H1 (cell line): ENCODE measurements at regions not wholly inside any gene's neighbourhood (a gene's known extent, or its start where the extent isn't known, plus 50 kb on each side); places are given as distances from the start of the nearest gene placed in this dataset.

ENCODE experiments used
- BCL11A ChIP-seq, 2 experiments: IDR thresholded peaks; one replicate each; pipeline ENCODE4 v1.6.1; 2011; ENCODE audit warnings: low read depth in 2 of 2, low read length in 2 of 2, mild to moderate bottlenecking in 2 of 2
- EP300 ChIP-seq, 2 experiments: IDR thresholded peaks; 1 replicate in 1 of 2; 2 replicates in 1 of 2; pipeline ENCODE4 v1.6.1; 2011 to 2012; ENCODE audit warnings: low read depth in 2 of 2, low read length in 2 of 2, mild to moderate bottlenecking in 2 of 2, borderline replicate concordance in 1 of 2, inconsistent platforms in 1 of 2, moderate library complexity in 1 of 2
- TF ChIP-seq, protein P1 (sequence below): fragments of 300-600 bp; sonication (generic); IDR thresholded peaks from 2 replicates; pipeline ENCODE4 v1.7.1; 2012; ENCODE audit warnings: low read length, moderate library complexity, mild to moderate bottlenecking, inconsistent platforms; ENCODE audit not compliant: insufficient replicate concordance

DNA sequence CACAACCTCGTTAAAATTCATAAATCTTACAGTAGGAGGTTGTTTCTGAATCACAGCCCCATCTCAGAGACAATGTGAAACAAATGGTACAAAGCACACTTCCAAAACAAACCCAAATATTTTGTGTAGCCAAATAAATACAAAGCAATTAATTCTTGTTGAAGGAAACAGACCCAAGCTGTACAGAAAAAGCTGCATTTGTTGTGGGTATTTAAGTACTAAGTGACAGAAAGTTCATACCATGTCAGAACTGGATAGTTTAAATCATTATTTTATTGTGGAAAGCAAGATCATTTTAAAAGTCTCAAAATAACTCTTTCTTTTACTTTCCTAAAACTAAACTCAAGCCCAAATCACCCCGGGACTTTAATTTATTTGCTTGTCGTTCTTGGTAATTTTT, 570.7 kb downstream of the ELAVL2 start (continued):
- TF ChIP-seq, protein P1, sequence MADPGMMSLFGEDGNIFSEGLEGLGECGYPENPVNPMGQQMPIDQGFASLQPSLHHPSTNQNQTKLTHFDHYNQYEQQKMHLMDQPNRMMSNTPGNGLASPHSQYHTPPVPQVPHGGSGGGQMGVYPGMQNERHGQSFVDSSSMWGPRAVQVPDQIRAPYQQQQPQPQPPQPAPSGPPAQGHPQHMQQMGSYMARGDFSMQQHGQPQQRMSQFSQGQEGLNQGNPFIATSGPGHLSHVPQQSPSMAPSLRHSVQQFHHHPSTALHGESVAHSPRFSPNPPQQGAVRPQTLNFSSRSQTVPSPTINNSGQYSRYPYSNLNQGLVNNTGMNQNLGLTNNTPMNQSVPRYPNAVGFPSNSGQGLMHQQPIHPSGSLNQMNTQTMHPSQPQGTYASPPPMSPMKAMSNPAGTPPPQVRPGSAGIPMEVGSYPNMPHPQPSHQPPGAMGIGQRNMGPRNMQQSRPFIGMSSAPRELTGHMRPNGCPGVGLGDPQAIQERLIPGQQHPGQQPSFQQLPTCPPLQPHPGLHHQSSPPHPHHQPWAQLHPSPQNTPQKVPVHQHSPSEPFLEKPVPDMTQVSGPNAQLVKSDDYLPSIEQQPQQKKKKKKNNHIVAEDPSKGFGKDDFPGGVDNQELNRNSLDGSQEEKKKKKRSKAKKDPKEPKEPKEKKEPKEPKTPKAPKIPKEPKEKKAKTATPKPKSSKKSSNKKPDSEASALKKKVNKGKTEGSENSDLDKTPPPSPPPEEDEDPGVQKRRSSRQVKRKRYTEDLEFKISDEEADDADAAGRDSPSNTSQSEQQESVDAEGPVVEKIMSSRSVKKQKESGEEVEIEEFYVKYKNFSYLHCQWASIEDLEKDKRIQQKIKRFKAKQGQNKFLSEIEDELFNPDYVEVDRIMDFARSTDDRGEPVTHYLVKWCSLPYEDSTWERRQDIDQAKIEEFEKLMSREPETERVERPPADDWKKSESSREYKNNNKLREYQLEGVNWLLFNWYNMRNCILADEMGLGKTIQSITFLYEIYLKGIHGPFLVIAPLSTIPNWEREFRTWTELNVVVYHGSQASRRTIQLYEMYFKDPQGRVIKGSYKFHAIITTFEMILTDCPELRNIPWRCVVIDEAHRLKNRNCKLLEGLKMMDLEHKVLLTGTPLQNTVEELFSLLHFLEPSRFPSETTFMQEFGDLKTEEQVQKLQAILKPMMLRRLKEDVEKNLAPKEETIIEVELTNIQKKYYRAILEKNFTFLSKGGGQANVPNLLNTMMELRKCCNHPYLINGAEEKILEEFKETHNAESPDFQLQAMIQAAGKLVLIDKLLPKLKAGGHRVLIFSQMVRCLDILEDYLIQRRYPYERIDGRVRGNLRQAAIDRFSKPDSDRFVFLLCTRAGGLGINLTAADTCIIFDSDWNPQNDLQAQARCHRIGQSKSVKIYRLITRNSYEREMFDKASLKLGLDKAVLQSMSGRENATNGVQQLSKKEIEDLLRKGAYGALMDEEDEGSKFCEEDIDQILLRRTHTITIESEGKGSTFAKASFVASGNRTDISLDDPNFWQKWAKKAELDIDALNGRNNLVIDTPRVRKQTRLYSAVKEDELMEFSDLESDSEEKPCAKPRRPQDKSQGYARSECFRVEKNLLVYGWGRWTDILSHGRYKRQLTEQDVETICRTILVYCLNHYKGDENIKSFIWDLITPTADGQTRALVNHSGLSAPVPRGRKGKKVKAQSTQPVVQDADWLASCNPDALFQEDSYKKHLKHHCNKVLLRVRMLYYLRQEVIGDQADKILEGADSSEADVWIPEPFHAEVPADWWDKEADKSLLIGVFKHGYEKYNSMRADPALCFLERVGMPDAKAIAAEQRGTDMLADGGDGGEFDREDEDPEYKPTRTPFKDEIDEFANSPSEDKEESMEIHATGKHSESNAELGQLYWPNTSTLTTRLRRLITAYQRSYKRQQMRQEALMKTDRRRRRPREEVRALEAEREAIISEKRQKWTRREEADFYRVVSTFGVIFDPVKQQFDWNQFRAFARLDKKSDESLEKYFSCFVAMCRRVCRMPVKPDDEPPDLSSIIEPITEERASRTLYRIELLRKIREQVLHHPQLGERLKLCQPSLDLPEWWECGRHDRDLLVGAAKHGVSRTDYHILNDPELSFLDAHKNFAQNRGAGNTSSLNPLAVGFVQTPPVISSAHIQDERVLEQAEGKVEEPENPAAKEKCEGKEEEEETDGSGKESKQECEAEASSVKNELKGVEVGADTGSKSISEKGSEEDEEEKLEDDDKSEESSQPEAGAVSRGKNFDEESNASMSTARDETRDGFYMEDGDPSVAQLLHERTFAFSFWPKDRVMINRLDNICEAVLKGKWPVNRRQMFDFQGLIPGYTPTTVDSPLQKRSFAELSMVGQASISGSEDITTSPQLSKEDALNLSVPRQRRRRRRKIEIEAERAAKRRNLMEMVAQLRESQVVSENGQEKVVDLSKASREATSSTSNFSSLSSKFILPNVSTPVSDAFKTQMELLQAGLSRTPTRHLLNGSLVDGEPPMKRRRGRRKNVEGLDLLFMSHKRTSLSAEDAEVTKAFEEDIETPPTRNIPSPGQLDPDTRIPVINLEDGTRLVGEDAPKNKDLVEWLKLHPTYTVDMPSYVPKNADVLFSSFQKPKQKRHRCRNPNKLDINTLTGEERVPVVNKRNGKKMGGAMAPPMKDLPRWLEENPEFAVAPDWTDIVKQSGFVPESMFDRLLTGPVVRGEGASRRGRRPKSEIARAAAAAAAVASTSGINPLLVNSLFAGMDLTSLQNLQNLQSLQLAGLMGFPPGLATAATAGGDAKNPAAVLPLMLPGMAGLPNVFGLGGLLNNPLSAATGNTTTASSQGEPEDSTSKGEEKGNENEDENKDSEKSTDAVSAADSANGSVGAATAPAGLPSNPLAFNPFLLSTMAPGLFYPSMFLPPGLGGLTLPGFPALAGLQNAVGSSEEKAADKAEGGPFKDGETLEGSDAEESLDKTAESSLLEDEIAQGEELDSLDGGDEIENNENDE: no peak
- TF ChIP-seq EP300 (IDR thresholded peaks at IDR 0.05; ENCODE audit: borderline replicate concordance in 1 of 2, low read depth in 2 of 2, low read length in 2 of 2) (no peak), BCL11A (IDR thresholded peaks at IDR 0.05; ENCODE audit: low read depth in 2 of 2, low read length in 2 of 2) (no peak)
